ENCODE measurements at regions not wholly inside any gene's neighbourhood (a gene's known extent, or its start where the extent isn't known, plus 50 kb on each side); places are given as distances from the start of the nearest gene placed in this dataset.

GRCh38 chr2:19548116-19548515 lies 189.7 kb upstream of the OSR1 start:
- DNase-seq (ENCODE audit: low read depth), result no peak

- no peak for DNase-seq (ENCODE audit: low read depth)
Measured at GRCh38 chr2:19547321-19547720, 188.9 kb upstream of the OSR1 start.

GRCh38 chr2:19545507-19545906 lies 187.1 kb upstream of the OSR1 start:
- DNase-seq (ENCODE audit: low read depth), result no peak

DNA sequence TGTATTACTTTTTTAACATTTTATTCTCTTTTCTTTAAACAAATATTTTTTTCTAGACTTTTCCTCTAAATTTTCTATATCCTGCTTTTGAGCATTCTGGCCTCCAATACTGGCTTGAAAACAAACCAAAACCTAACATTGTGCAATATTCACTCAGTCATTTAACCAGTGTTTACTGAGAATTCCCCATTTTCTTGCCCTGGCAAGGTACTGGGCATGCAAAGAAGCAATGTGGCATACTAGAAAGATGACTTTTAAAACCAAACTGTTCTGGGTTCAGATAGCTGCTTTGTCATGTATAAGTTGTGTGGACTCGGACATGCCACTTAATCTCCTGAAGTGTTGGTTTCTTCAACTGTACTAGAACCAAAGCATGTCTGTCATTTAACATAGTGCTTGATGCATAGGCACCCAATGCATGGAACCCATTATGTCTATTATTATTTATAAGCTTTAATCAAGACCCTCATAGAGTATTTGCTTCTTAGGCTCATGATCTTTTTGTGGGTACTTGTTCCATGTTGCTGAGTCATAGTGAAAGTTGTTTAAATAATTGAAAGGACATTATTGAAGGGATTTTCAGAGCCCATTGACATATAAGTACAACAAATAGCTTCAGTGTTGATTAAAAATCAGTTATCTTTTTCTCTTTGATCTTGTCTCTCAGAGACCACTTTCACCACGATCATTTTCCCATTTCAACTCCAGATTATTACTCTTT lies 185.4 kb upstream of the OSR1 start:
- peak; percentile 29 for DNase-seq (ENCODE audit: low read depth)

DNA sequence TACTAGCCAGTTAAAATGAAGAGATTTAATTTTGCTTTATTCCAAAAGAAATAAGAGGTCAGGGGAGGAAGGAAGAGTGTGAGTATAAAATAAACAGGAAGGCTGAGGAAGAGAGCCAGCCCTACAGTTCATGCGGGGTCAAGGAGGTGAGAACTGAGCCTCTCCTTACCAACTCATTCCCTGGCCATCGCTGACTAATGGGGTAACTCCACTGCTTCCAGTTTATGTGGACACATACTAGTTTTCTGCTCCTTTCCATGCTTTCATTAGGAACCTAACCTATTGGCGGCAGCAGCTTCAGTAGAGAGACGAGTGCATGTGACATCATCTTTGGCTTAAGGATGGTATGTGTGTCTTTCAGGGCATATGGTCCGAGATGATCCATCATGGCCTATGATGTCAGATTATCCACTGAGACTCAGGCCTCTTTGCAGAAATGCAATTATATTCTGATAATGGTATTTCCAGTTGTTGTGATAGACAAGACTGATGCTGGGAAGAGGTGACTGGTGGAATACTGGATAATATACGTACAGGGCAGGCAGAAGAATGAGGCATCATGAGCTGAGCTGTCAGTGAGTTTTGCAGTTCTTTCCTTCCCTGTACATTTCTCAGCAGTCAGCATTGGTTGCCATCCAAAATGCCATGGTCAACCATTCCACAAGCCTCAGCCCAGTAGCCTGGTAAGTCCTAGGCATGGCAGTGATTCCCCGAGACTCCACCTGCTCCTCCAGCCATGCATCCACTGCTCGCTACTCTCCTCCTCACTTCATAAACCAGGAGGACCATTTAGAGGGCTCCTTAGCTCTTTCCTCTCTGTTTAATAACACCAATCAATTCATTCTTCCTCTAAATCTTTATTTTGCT lies 184.6 kb upstream of the OSR1 start:
- peak; percentile 41 for DNase-seq (ENCODE audit: low read depth)

GRCh38 chr2:19541884-19542283 lies 183.5 kb upstream of the OSR1 start:
- DNase-seq (ENCODE audit: low read depth), result no peak

GRCh38 chr2:19540739-19541525 lies 182.5 kb upstream of the OSR1 start:
- DNase-seq (ENCODE audit: low read depth), result peak; percentile 84

GRCh38 chr2:19538411-19538963 lies 180.1 kb upstream of the OSR1 start:
- peak; percentile 99 for DNase-seq (ENCODE audit: low read depth)

DNA sequence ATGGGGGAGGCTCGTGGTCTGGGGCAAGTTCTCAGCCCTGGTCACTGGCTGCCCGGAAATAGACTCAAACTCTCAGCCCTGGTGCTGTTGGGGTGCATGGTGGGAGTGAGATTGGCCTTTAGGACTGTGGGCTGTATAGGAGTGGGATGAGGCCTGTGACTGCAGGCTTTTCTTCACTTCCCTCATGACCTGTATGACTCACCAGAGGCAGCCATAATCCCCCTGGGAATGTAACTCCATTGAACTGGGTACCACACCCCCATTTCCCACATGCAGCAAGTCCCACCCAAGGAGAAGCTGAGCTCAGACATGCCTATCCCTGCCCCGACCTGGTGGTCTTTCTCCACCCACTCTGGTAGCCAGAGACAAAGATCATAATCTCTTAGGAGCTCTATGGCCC lies 177.7 kb upstream of the OSR1 start:
- peak; percentile 50 for DNase-seq (ENCODE audit: low read depth)

GRCh38 chr2:19532547-19533196 lies 174.2 kb upstream of the OSR1 start:
- peak; percentile 39 for DNase-seq (ENCODE audit: low read depth)

- DNase-seq (ENCODE audit: low read depth), result no peak
Measured at GRCh38 chr2:19529677-19530076, 171.3 kb upstream of the OSR1 start.

GRCh38 chr2:19527771-19528170 lies 169.3 kb upstream of the OSR1 start:
- DNase-seq (ENCODE audit: low read depth), result no peak

DNA sequence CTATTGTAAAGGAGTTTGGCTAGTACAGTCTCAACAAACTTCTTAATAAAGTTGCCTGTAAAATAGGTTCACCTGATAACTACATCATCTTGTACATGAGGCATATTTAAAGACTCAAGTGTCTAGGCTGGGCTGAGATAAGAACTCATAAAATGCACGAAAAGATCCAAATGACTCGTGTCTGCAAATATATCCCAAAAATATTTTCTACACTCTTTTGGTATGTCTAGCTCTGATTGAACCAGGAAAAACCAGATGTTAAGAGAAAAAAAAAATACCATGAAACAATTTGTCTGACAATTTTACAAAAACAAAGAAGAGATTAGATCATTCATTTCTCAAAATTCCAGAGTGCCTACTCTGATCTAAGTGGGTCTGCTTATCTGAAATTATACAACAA lies 166.9 kb upstream of the OSR1 start:
- DNase-seq (ENCODE audit: low read depth), result no peak

GRCh38 chr2:19519045-19519444 lies 160.6 kb upstream of the OSR1 start:
- DNase-seq (ENCODE audit: low read depth), result no peak

GRCh38 chr2:19507137-19507536 lies 148.7 kb upstream of the OSR1 start:
- no peak for DNase-seq (ENCODE audit: low read depth)

- no peak for DNase-seq (ENCODE audit: low read depth)
Measured at GRCh38 chr2:19505199-19506136, 147.0 kb upstream of the OSR1 start.

DNA sequence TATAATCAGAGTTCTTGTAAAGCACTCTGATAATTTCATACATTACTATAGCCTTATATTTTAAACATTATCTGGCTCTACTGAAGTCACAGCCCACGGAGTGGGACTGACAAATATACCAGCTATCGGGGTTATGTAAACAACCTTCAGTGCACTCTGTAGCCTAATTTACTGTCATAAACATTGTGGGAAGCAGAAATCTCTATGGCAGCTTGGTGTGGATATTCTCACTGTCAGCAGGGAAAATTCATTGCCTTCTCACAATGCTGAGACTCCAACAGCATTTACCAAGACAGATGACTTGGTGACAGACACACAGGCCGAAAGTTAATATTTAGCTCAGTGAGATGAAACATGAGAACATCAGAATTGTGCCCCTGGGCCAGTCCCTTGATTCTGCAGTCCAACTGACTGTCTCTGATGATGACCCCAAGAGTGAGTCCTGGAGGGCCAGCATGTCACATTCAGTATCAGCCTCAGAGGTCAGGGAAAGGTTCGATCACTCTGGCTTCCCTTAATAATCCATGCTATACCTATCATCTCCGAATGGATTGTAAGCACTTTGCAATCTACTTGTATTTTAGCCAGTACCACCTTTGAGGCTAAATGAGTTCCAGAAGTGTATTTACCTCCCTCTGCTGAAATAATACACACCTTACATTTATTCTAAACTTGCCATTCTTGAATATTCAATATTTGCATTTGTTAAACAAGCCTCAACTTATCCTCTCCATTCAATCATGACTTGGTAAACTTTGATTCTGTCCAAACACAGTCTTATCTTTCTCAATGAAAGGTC lies 146.2 kb upstream of the OSR1 start:
- DNase-seq (ENCODE audit: low read depth), result no peak

DNA sequence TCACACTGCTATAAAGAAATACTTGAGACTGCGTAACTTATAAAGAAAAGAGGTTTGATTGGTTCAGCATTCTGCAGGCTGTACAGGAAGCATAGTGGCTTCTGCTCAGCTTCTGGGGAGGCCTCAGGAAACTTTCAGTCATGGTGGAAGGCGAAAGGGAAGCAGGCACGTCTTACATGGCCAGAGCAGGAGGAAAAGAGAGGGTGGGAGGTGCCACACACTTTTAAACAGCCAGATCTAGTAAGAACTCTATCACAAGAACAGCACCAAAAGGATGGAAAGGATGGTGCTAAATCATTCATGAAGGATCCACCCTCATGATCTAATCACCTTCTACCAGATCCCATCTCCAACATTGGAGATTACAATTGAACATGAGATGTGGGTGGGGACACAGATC lies 145.5 kb upstream of the OSR1 start:
- DNase-seq (ENCODE audit: low read depth), result no peak

GRCh38 chr2:19503406-19503805 lies 145.0 kb upstream of the OSR1 start:
- DNase-seq (ENCODE audit: low read depth), result no peak

- no peak for DNase-seq (ENCODE audit: low read depth)
Measured at GRCh38 chr2:19500126-19500525, 141.7 kb upstream of the OSR1 start.

Measured in RPMI7951 (cell line).